H9 (cell line): ENCODE measurements at regions not wholly inside any gene's neighbourhood (a gene's known extent, or its start where the extent isn't known, plus 50 kb on each side); places are given as distances from the start of the nearest gene placed in this dataset.

Experiments
- DNase-seq: peaks from one replicate; pipeline ENCODE4 v3.0.0-alpha.2; 2017
- H2AFZ ChIP-seq: one replicate; pipeline ENCODE4 v1.6.1; 2013; ENCODE audit warnings: mild to moderate bottlenecking, low read length, control low read depth, moderate library complexity
- H2AK5ac ChIP-seq: 2 replicates; pipeline ENCODE4 v1.6.1; 2013; ENCODE audit warnings: low read length, control low read depth, mixed read lengths; ENCODE audit not compliant: insufficient read length
- H2BK120ac ChIP-seq: one replicate; pipeline ENCODE4 v1.6.1; 2013; ENCODE audit warnings: low read depth, mild to moderate bottlenecking, low read length, control low read depth, inconsistent platforms; ENCODE audit not compliant: poor library complexity, severe bottlenecking
- H2BK12ac ChIP-seq: 2 replicates; pipeline ENCODE4 v1.6.1; 2013; ENCODE audit warnings: low read length, control low read depth, mixed read lengths, low read depth; ENCODE audit not compliant: insufficient read length
- H2BK15ac ChIP-seq: 2 replicates; pipeline ENCODE4 v1.6.1; 2013; ENCODE audit warnings: low read depth, low read length, control low read depth
- H2BK20ac ChIP-seq: one replicate; pipeline ENCODE4 v1.6.1; 2013; ENCODE audit warnings: low read depth, mild to moderate bottlenecking, low read length, control low read depth, inconsistent platforms; ENCODE audit not compliant: poor library complexity, severe bottlenecking
- H2BK5ac ChIP-seq: 2 replicates; pipeline ENCODE4 v1.6.1; 2013; ENCODE audit warnings: low read length, control low read depth, mixed read lengths; ENCODE audit not compliant: insufficient read length
- H3K14ac ChIP-seq: 2 replicates; pipeline ENCODE4 v1.6.1; 2013; ENCODE audit warnings: low read length, control low read depth; ENCODE audit not compliant: insufficient read depth
- H3K18ac ChIP-seq: 2 replicates; pipeline ENCODE4 v1.6.1; 2013; ENCODE audit warnings: low read depth, mild to moderate bottlenecking, mixed read lengths, low read length, control low read depth; ENCODE audit not compliant: insufficient read length
- H3K23ac ChIP-seq: 2 replicates; pipeline ENCODE4 v1.6.1; 2013; ENCODE audit warnings: low read length, control low read depth, mixed read lengths, low read depth; ENCODE audit not compliant: insufficient read length
- H3K23me2 ChIP-seq: 2 replicates; pipeline ENCODE4 v1.6.1; 2013; ENCODE audit warnings: low read depth, mild to moderate bottlenecking, mixed read lengths, low read length, control low read depth; ENCODE audit not compliant: insufficient read length, poor library complexity, severe bottlenecking
- H3K27ac ChIP-seq: 2 replicates; pipeline ENCODE4 v1.5.1; 2013; ENCODE audit warnings: low read length, control low read depth, mixed read lengths, low read depth; ENCODE audit not compliant: insufficient read length
- H3K27me3 ChIP-seq: 2 replicates; pipeline ENCODE4 v1.6.1; 2013; ENCODE audit warnings: low read length, control low read depth, inconsistent platforms; ENCODE audit not compliant: insufficient read depth
- H3K4ac ChIP-seq: 2 replicates; pipeline ENCODE4 v1.6.1; 2013; ENCODE audit warnings: low read depth, mild to moderate bottlenecking, control low read depth, inconsistent platforms, low read length, moderate library complexity
- H3K4me1 ChIP-seq: 2 replicates; pipeline ENCODE4 v1.6.1; 2013; ENCODE audit warnings: low read length, control low read depth, inconsistent platforms; ENCODE audit not compliant: insufficient read depth
- H3K4me2 ChIP-seq: 2 replicates; pipeline ENCODE4 v1.6.1; 2013; ENCODE audit warnings: low read length, control low read depth, mixed read lengths; ENCODE audit not compliant: insufficient read length, insufficient read depth
- H3K56ac ChIP-seq: 2 replicates; pipeline ENCODE4 v1.6.1; 2013; ENCODE audit warnings: low read depth, mild to moderate bottlenecking, mixed read lengths, low read length, control low read depth; ENCODE audit not compliant: insufficient read length
- H3K79me1 ChIP-seq: 2 replicates; pipeline ENCODE4 v1.6.1; 2013; ENCODE audit warnings: low read depth, mild to moderate bottlenecking, moderate library complexity, low read length, control low read depth, inconsistent platforms; ENCODE audit not compliant: insufficient read depth, poor library complexity, severe bottlenecking
- H3K79me2 ChIP-seq: 2 replicates; pipeline ENCODE4 v1.6.1; 2013; ENCODE audit warnings: low read length, control low read depth, inconsistent platforms; ENCODE audit not compliant: insufficient read depth
- H3K9ac ChIP-seq: 2 replicates; pipeline ENCODE4 v1.6.1; 2013; ENCODE audit warnings: low read length, control low read depth, mixed read lengths; ENCODE audit not compliant: insufficient read length; ENCODE audit errors: extremely low read depth
- H3K9me3 ChIP-seq: one replicate; pipeline ENCODE4 v1.6.1; 2013; ENCODE audit warnings: low read depth, low read length, inconsistent platforms; ENCODE audit not compliant: control insufficient read depth
- H3T11ph ChIP-seq: one replicate; pipeline ENCODE4 v1.6.1; 2013; ENCODE audit warnings: mild to moderate bottlenecking, low read length, control low read depth, inconsistent platforms
- H4K20me1 ChIP-seq: one replicate; pipeline ENCODE4 v1.6.1; 2013; ENCODE audit not compliant: control insufficient read depth, insufficient read length, insufficient read depth
- H4K5ac ChIP-seq: 2 replicates; pipeline ENCODE4 v1.6.1; 2013; ENCODE audit warnings: low read depth, mild to moderate bottlenecking, mixed read lengths, low read length, control low read depth; ENCODE audit not compliant: insufficient read length
- H4K8ac ChIP-seq: replicated peaks from 2 replicates; pipeline ENCODE4 v1.6.1; 2013; ENCODE audit warnings: low read length, control low read depth, mixed read lengths, low read depth; ENCODE audit not compliant: insufficient read length
- H4K91ac ChIP-seq: 2 replicates; pipeline ENCODE4 v1.6.1; 2013; ENCODE audit warnings: low read depth, mild to moderate bottlenecking, moderate library complexity, mixed read lengths, low read length, control low read depth; ENCODE audit not compliant: insufficient read length
- H3K27ac Mint-ChIP-seq, 3 experiments: 2 replicates in 2 of 3; 3 replicates in 1 of 3; pipeline ENCODE4 v1.8.0; 2020 to 2021; ENCODE audit warnings: mixed read lengths in 3 of 3, mild to moderate bottlenecking in 1 of 3, moderate library complexity in 1 of 3
- H3K27me3 Mint-ChIP-seq: 2 replicates; pipeline ENCODE4 v1.8.0; 2021; ENCODE audit warnings: low read depth, mild to moderate bottlenecking, moderate library complexity, mixed read lengths
- H3K36me3 Mint-ChIP-seq, 3 experiments: 2 replicates in 2 of 3; 3 replicates in 1 of 3; pipeline ENCODE4 v1.8.0; 2020 to 2021; ENCODE audit warnings: low read depth in 3 of 3, mixed read lengths in 3 of 3; ENCODE audit not compliant: insufficient read depth in 1 of 3
- H3K4me1 Mint-ChIP-seq, 2 experiments: 2 replicates each; pipeline ENCODE4 v1.8.0; 2020; ENCODE audit warnings: mixed read lengths in 2 of 2
- H3K4me3 Mint-ChIP-seq, 2 experiments: 2 replicates in 1 of 2; 3 replicates in 1 of 2; pipeline ENCODE4 v1.8.0; 2020 to 2021; ENCODE audit warnings: mild to moderate bottlenecking in 2 of 2, mixed read lengths in 2 of 2, moderate library complexity in 1 of 2
- H3K9me3 Mint-ChIP-seq, 2 experiments: 2 replicates in 1 of 2; 3 replicates in 1 of 2; pipeline ENCODE4 v1.8.0; 2020; ENCODE audit warnings: mild to moderate bottlenecking in 2 of 2, mixed read lengths in 2 of 2, moderate library complexity in 1 of 2
- WGBS: extraction: QIAGEN DNeasy Blood & Tissue Kit; methylation state at CpG from one replicate; pipeline ENCODE4 v1.1.7; 2013; ENCODE audit warnings: missing lambda C conversion rate, low lambda C conversion rate, mixed read lengths; ENCODE audit not compliant: insufficient read length; ENCODE audit errors: extremely low coverage; 5-methylcytosine and 5-hydroxymethylcytosine counted together
- TF ChIP-seq, protein P1 (sequence below): fragments of 200-600 bp; sonication (generic); conservative IDR thresholded peaks from 3 replicates; pipeline ENCODE4 v1.8.0; 2021; ENCODE audit warnings: antibody characterized with exemption, mild to moderate bottlenecking

DNA sequence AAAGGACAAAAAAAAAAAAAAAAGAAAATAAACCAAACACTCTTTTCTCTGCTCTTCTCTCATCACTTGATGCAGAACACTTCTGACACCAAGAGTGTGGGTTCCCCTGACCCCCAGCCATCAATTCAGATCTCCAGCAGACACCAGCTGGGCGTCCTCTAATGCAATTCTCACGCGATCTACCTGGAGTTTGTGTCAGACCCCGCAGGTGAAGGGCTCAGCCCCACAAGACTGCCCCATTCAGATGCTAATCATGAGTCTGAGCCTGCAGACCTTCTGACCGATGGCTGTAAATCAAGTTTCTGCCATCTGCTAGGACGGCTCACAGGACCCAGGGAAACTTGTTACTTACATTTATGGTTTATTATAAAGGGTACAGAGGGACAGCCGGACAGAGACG lies 133.6 kb upstream of the C1orf174 start:
- Histone ChIP-seq H2BK120ac (no peak overlapping the region), H3K4me1 (peaks cover 5% of the 10 kb centered on the region; the same call in 1 of the 2 replicates), H2BK15ac (no peak overlapping the region; the same call in 1 of the 2 replicates), H4K5ac (no peak overlapping the region), H2BK20ac (no peak overlapping the region), H3K23me2 (no peaks in the 10 kb centered on the region), H2AK5ac (no peak overlapping the region), H4K91ac (no peak overlapping the region), H3K27me3 (no peaks in the 10 kb centered on the region), H2BK5ac (no peak overlapping the region), H3T11ph (no peak overlapping the region), H3K27ac (no peak overlapping the region), H2AFZ (no peak overlapping the region), H3K4me2 (peak overlapping the region; percentile 4), H4K20me1 (no peaks in the 10 kb centered on the region), H3K18ac (no peak overlapping the region), H3K4ac (no peak overlapping the region), H3K23ac (no peak overlapping the region), H3K56ac (no peak overlapping the region), H4K8ac (no peak overlapping the region), H3K79me1 (no peaks in the 10 kb centered on the region), H3K79me2 (no peaks in the 10 kb centered on the region), H3K9me3 (no peaks in the 10 kb centered on the region), H3K14ac (0 out of 2 replicates have a peak overlapping the region, but pooled peaks have one; percentile 55), H2BK12ac (no peak overlapping the region), H3K9ac (no peak overlapping the region)
- Mint-ChIP-seq H3K36me3 (peaks cover 0 to 19% (median 5%) of the 10 kb centered on the region in 3 experiments; a peak in 5 of 7 replicates), H3K4me1 (peaks cover 8 to 12% of the 10 kb centered on the region in 2 experiments), H3K9me3 (peaks cover 13 to 18% of the 10 kb centered on the region in 2 experiments), H3K27me3 (peaks cover 3% of the 10 kb centered on the region), H3K4me3 (peak overlapping the region; percentile 14 to 38; a peak in 3 of 5 replicates), H3K27ac (peak overlapping the region in 2 of 3 experiments; percentile 12 to 84; a peak in 4 of 7 replicates)
- peak; percentile 83 for DNase-seq
- WGBS, result no CpG with 5 or more reads among the region's 8 CpGs
- TF ChIP-seq, protein P1, sequence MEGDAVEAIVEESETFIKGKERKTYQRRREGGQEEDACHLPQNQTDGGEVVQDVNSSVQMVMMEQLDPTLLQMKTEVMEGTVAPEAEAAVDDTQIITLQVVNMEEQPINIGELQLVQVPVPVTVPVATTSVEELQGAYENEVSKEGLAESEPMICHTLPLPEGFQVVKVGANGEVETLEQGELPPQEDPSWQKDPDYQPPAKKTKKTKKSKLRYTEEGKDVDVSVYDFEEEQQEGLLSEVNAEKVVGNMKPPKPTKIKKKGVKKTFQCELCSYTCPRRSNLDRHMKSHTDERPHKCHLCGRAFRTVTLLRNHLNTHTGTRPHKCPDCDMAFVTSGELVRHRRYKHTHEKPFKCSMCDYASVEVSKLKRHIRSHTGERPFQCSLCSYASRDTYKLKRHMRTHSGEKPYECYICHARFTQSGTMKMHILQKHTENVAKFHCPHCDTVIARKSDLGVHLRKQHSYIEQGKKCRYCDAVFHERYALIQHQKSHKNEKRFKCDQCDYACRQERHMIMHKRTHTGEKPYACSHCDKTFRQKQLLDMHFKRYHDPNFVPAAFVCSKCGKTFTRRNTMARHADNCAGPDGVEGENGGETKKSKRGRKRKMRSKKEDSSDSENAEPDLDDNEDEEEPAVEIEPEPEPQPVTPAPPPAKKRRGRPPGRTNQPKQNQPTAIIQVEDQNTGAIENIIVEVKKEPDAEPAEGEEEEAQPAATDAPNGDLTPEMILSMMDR, result no peak
